NCI-H128 (cell line): ENCODE measurements at regions not wholly inside any gene's neighbourhood (a gene's known extent, or its start where the extent isn't known, plus 50 kb on each side); places are given as distances from the start of the nearest gene placed in this dataset.

Experiments used
- DNase-seq: peaks from one replicate; lab custom pipeline; 2025; ENCODE audit not compliant: unreplicated experiment; lab: John Stamatoyannopoulos, UW

DNA sequence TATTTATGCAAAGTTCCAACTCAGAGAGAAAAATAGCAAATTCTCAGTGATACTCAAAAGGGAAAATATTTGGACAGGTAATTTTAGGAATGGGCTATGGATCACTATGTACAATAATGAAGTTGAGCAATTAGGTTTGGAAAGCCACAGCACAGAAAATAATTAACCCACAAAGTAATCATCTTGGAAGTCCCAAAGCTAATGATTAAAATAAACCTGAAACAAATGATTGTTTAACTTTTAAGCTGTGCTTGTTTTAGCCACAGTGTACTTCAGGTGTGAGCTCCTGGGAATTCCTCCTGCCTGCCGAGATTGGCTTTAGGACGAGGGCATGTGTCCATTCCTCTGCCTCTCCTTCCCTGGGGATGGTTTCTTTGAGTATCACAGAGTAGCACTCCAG lies 403.9 kb downstream of the ZSWIM6 start:
- no peak for DNase-seq

GRCh38 chr5:61737301-61737963 lies 405.4 kb downstream of the ZSWIM6 start:
- DNase-seq = no peak

DNA sequence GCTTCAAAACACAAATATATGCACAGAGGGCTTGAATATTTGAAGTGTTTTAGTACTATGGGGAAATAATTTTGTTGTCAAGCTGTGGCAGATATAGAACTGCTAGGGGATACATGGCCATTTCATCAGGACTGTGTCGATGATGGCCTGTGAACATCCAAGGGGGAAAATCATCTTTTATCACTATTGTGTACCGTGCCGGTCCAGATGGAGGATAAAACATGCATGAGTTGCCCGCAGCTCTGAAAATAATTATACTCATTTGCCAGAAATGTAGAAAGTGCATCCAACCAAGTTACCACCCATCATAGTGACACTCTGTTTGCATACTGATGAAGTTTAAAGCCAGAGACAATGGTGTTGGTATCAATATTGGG lies 405.9 kb downstream of the ZSWIM6 start:
- DNase-seq = no peak

DNA sequence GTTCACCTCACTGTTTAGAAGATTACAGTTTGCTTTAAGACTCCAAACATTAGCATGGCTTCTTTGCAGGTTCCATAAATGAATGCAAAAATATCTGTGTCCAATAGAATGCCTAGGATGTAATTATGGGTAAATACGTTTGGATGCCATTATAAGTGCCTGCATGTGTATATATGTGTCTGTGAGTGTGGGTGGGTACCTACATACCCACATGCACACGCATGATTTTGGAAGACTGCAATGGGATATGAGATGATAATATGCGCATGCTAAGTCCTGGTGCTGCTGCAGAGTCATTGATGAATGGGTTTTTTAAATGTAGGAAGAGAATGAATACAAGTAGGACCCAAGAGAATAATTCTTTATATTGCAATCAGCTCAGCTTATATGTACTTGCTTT lies 406.4 kb downstream of the ZSWIM6 start:
- no peak for DNase-seq

- DNase-seq = no peak
Measured at GRCh38 chr5:61744690-61745619, 412.9 kb downstream of the ZSWIM6 start.

- no peak for DNase-seq
Measured at GRCh38 chr5:61746831-61747575, 414.9 kb downstream of the ZSWIM6 start.

GRCh38 chr5:61748121-61748520 lies 416.1 kb downstream of the ZSWIM6 start:
- DNase-seq = no peak

DNA sequence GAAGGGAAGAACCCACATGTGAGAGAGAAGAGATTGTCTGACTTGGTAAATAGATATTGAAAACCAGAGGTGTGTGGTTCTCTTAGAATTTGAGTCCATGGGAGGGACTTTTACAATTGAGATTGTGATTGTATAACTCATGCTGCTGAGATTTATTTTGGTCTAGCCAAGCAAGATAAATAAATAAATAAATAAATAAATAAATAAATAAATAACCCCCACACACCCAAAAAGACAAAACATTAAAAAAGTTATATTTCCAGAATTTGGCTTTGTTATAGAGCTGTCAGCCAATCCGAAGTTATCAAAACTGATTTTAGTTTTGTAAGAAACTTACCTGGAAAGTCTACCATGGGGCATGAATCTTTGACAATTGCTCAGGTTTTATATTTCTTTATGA lies 416.6 kb downstream of the ZSWIM6 start:
- no peak for DNase-seq

GRCh38 chr5:61752588-61752987 lies 420.5 kb downstream of the ZSWIM6 start:
- DNase-seq = no peak

DNA sequence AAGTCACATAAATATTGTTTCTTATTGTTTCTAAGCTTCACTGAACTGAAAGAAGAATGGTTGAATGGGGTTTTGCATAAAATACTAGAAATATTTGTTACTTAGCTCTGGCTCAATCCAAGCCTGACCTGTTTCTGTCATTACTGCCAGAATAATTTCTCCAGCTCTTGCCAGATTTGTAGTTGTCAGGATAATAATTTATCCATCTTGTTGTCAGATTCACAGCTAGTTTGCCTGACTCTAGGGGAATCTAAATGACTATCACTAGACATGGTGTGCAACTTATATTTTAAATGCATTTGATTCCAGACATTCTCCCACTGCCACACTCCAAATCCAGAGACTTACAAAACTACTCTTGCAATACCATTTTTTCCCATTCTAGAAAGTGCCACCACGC lies 422.7 kb downstream of the ZSWIM6 start:
- DNase-seq = no peak

- no peak for DNase-seq
Measured at GRCh38 chr5:61755726-61756222, 423.7 kb downstream of the ZSWIM6 start.

- no peak for DNase-seq
Measured at GRCh38 chr5:61758711-61759110, 426.7 kb downstream of the ZSWIM6 start.

DNA sequence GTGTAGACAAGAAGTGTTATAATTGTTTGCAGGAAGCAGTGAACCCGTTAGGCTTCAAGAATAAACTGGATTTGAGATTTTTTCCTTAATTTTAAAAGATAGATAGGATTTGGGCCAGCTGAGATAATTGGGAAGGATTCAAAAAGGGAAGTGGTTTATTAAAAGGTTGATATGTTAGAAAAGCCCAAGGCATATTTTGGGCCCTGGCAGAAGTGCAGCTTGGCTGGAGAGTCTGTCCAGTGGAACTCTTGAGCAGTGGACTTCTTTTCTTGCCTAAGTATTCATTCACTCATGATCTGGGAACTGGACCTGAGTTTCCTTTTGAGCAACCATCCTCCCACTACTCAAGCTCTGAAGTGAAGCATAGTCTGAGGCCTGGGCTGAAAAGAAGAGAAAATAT lies 433.4 kb downstream of the ZSWIM6 start:
- no peak for DNase-seq

- DNase-seq = no peak
Measured at GRCh38 chr5:61766141-61766540, 434.1 kb downstream of the ZSWIM6 start.

DNA sequence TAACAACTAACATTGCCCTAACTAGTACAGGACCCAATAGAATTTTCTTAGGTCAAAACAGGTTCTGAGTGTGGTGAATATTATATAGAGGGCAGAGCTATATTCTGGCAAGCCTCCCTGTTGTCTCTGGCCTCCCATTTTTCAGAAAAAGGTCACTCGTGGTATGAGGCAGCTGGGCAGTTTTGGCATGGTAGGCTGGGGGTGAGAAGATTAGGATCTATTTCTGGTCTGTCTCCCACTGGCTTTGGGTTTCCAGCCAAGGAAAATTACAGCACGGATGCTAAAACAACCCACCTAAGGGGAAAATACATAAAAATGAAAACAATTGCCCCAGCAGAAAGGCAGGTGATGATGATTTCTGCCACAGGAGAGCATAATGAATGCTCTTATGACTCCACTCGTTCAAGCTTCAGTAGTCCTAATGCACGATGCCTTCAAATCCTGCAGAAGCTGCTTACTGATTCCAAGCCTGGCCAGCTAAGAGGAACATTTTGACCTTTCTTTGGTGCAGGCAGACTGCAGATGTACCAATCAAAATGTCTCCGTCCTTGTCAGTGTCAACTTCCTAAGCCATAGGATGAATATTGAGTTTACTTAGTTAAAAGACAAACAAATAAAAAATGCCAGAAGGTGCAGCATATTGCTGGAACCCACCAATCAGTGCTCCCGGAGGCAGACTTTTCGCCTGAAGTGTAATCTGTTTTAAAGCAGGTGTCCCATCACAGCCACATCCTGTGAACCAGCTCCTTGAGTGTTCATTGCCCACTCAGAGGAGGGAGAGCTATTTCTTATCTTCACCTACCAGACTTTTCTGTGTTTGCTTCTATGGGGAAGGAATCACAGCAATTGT lies 435.4 kb downstream of the ZSWIM6 start:
- DNase-seq = no peak

GRCh38 chr5:61768692-61769281 lies 436.7 kb downstream of the ZSWIM6 start:
- DNase-seq = no peak

- DNase-seq = no peak
Measured at GRCh38 chr5:61771062-61771461, 439.0 kb downstream of the ZSWIM6 start.

- DNase-seq = no peak
Measured at GRCh38 chr5:61771808-61772207, 439.8 kb downstream of the ZSWIM6 start.

- no peak for DNase-seq
Measured at GRCh38 chr5:61775901-61776300, 443.8 kb downstream of the ZSWIM6 start.

- DNase-seq = no peak
Measured at GRCh38 chr5:61777292-61777691, 445.2 kb downstream of the ZSWIM6 start.
